Tibial nerve (tissue), 4 donors: ENCODE measurements at regions not wholly inside any gene's neighbourhood (a gene's known extent, or its start where the extent isn't known, plus 50 kb on each side); places are given as distances from the start of the nearest gene placed in this dataset.

Source experiments
- EP300 ChIP-seq, 2 donors: sonication (generic); formaldehyde crosslinking; IDR thresholded peaks; one replicate each; pipeline ENCODE4 v1.6.1; 2017; ENCODE audit warnings: antibody characterized with exemption in 2 of 2, mild to moderate bottlenecking in 1 of 2
- POLR2A ChIP-seq, 2 donors: fragments of 450-650 bp; IDR thresholded peaks; one replicate each; pipeline ENCODE4 v1.6.1; 2017; ENCODE audit warnings: antibody characterized with exemption in 2 of 2, mild to moderate bottlenecking in 2 of 2, moderate library complexity in 2 of 2
- TF ChIP-seq, protein P1 (sequence below), 5 experiments: fragments of 200-600 bp in 3 of 5; fragments of 450-650 bp in 2 of 5; sonication (generic) in 3 of 5; IDR thresholded peaks; one replicate each; pipeline ENCODE4 v1.5.1; 2016 to 2019; ENCODE audit warnings: antibody characterized with exemption in 5 of 5, mild to moderate bottlenecking in 3 of 5, moderate library complexity in 2 of 5

DNA sequence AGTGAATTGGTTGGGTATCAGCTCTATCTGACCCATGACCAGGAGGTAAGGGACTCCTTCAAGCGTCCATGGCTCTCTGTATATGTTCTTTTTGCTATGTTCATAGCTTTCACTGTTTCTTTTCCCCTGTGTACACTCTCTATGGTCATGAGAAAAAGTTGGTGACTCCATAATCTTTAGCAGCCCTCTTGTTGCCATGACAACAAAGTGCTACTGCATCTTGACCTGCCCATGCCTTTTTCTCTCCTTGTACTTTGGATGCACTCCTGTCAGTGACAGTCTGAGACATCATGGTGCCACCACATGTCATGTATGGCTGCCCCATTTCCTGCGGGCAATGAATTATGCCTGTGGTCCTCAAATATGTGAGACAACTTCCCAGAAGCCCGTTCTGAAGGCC lies 280.2 kb downstream of the TMEM121 start:
- TF ChIP-seq, protein P1, sequence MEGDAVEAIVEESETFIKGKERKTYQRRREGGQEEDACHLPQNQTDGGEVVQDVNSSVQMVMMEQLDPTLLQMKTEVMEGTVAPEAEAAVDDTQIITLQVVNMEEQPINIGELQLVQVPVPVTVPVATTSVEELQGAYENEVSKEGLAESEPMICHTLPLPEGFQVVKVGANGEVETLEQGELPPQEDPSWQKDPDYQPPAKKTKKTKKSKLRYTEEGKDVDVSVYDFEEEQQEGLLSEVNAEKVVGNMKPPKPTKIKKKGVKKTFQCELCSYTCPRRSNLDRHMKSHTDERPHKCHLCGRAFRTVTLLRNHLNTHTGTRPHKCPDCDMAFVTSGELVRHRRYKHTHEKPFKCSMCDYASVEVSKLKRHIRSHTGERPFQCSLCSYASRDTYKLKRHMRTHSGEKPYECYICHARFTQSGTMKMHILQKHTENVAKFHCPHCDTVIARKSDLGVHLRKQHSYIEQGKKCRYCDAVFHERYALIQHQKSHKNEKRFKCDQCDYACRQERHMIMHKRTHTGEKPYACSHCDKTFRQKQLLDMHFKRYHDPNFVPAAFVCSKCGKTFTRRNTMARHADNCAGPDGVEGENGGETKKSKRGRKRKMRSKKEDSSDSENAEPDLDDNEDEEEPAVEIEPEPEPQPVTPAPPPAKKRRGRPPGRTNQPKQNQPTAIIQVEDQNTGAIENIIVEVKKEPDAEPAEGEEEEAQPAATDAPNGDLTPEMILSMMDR (IDR thresholded peaks at IDR 0.05), result no peak
- no peak for TF ChIP-seq POLR2A (IDR thresholded peaks at IDR 0.05)
- TF ChIP-seq EP300 (IDR thresholded peaks at IDR 0.05), result no peak
